Mesendoderm (in vitro differentiated cells): ENCODE measurements at regions not wholly inside any gene's neighbourhood (a gene's known extent, or its start where the extent isn't known, plus 50 kb on each side); places are given as distances from the start of the nearest gene placed in this dataset.

ENCODE experiments used
- DNase-seq: peaks from one replicate; pipeline ENCODE4 v3.0.0; 2013
- H2AK5ac ChIP-seq: 2 replicates; pipeline ENCODE4 v1.6.1; 2013; ENCODE audit warnings: low read length, inconsistent platforms
- H2BK120ac ChIP-seq: 2 replicates; pipeline ENCODE4 v1.6.1; 2013; ENCODE audit warnings: low read depth, mild to moderate bottlenecking, low read length, moderate library complexity, mixed read lengths
- H2BK15ac ChIP-seq: replicated peaks from 2 replicates; pipeline ENCODE4 v1.6.1; 2013; ENCODE audit warnings: low read depth, mild to moderate bottlenecking, moderate library complexity
- H2BK5ac ChIP-seq: 2 replicates; pipeline ENCODE4 v1.6.1; 2013; ENCODE audit warnings: low read length, inconsistent platforms
- H3K18ac ChIP-seq: 2 replicates; pipeline ENCODE4 v1.6.1; 2013; ENCODE audit warnings: mild to moderate bottlenecking, low read length, mixed read lengths
- H3K23ac ChIP-seq: one replicate; pipeline ENCODE4 v1.6.1; 2013; ENCODE audit warnings: low read length
- H3K27ac ChIP-seq: 2 replicates; pipeline ENCODE4 v1.5.1; 2013; ENCODE audit warnings: low read depth, mild to moderate bottlenecking, inconsistent platforms, low read length, moderate library complexity
- H3K27me3 ChIP-seq: 2 replicates; pipeline ENCODE4 v1.6.1; 2013; ENCODE audit warnings: low read length, control low read depth, mild to moderate bottlenecking, inconsistent platforms; ENCODE audit not compliant: insufficient read depth, poor library complexity
- H3K36me3 ChIP-seq: 2 replicates; pipeline ENCODE4 v1.6.1; 2013; ENCODE audit warnings: low read length, inconsistent platforms; ENCODE audit not compliant: control insufficient read depth, insufficient read depth
- H3K4ac ChIP-seq: one replicate; pipeline ENCODE4 v1.6.1; 2013; ENCODE audit warnings: low read depth, mild to moderate bottlenecking, low read length, moderate library complexity
- H3K4me1 ChIP-seq: 2 replicates; pipeline ENCODE4 v1.6.1; 2013; ENCODE audit warnings: low read depth, low read length, inconsistent platforms; ENCODE audit not compliant: control insufficient read depth
- H3K4me2 ChIP-seq: 2 replicates; pipeline ENCODE4 v1.6.1; 2013; ENCODE audit warnings: low read length
- H3K4me3 ChIP-seq: 2 replicates; pipeline ENCODE4 v1.5.1; 2013; ENCODE audit warnings: mild to moderate bottlenecking, low read length
- H3K56ac ChIP-seq: one replicate; pipeline ENCODE4 v1.6.1; 2013; ENCODE audit warnings: low read length
- H3K79me1 ChIP-seq: 2 replicates; pipeline ENCODE4 v1.6.1; 2013; ENCODE audit warnings: low read length, inconsistent platforms
- H3K79me2 ChIP-seq: 2 replicates; pipeline ENCODE4 v1.6.1; 2013; ENCODE audit warnings: mild to moderate bottlenecking, low read length; ENCODE audit not compliant: control insufficient read depth, insufficient read depth
- H3K9ac ChIP-seq: 2 replicates; pipeline ENCODE4 v1.6.1; 2013; ENCODE audit warnings: low read length, inconsistent platforms
- H4K5ac ChIP-seq: one replicate; pipeline ENCODE4 v1.6.1; 2013; ENCODE audit warnings: low read length
- H4K8ac ChIP-seq: one replicate; pipeline ENCODE4 v1.6.1; 2013; ENCODE audit warnings: low read depth, mild to moderate bottlenecking, control low read depth, low read length, moderate library complexity
- WGBS: extraction: QIAGEN DNeasy Blood & Tissue Kit; methylation state at CpG from one replicate; pipeline ENCODE4 v1.1.7; 2013; ENCODE audit warnings: low lambda C conversion rate, missing lambda C conversion rate; ENCODE audit not compliant: insufficient coverage; ENCODE audit errors: extremely low coverage; 5-methylcytosine and 5-hydroxymethylcytosine counted together

DNA sequence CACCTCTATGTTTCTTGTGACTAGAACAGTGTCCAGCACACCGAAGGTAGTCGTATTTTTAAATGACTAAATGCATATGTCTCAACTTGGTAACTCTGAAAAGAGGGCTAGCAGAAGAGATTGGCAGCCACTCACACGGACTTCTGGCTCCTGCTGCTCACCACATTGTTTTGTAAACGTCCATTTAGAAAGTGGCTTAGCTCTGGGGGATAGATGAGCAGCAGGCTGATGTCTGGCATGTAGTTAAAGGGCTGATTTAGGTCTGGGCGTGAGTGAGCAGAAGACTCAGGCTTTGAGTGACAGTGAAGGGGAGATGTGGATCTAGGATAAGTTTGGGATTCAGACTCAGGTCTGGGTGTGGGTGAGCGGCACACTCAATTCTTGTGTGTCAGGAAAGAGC, 372.9 kb upstream of the HS6ST1 start:
- no peak overlapping the region for H4K5ac ChIP-seq
- H2BK15ac ChIP-seq: no peak overlapping the region
- no peak overlapping the region for H3K27ac ChIP-seq
- H2AK5ac ChIP-seq: no peak overlapping the region
- H3K23ac ChIP-seq: no peak overlapping the region
- WGBS: no CpG with 5 or more reads among the region's 6 CpGs
- no peak overlapping the region for H2BK120ac ChIP-seq
- no peaks in the 10 kb centered on the region for H3K79me1 ChIP-seq
- H2BK5ac ChIP-seq: no peak overlapping the region
- H3K4me2 ChIP-seq: no peak overlapping the region
- no peak overlapping the region for H3K9ac ChIP-seq
- DNase-seq: no peak
- H3K36me3 ChIP-seq: no peaks in the 10 kb centered on the region
- no peak overlapping the region for H3K4ac ChIP-seq
- H3K27me3 ChIP-seq: no peaks in the 10 kb centered on the region
- H3K4me3 ChIP-seq: no peak overlapping the region
- no peak overlapping the region for H3K56ac ChIP-seq
- no peak overlapping the region for H4K8ac ChIP-seq
- no peaks in the 10 kb centered on the region for H3K79me2 ChIP-seq
- H3K18ac ChIP-seq: no peak overlapping the region
- no peaks in the 10 kb centered on the region for H3K4me1 ChIP-seq

DNA sequence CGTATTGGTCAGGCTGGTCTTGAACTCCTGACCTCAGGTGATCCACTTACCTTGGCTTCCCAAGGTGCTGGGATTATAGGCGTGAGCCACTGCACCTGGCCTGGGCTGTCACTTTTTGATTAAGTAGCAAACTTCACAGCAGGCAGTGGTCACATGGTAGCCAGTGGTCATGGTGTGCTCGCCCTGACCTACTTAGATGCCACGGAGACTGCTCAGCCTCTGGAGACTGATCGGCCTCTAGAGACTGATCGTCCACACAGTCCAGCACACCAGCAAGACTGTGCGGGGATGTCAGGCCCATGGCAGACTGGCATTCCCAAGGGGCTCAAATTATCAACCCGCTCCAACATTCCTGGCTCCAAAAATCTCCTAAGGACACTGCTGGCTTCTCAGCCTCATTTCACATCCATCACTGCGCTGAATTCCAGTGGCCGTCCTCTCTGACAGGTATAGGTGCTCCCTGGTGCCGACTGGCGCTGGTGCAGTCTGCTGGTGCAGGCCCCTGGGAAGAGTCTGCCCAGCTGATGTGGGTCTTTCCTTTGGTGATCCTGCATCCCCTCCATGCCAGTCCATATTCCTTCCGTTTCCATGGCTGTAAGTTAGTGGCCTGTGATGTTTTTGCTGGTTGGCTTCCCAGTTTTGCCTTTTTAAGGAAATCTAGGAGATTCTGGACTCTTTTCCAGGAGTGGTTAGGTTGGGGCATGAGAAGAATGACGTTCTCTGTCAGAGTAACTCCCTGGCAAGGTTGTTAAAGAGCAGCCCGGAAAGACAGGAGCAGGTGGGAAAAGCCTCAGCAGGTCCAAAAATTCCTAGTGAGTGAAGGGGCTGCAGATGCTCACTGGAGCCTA, 374.5 kb upstream of the HS6ST1 start:
- no peak overlapping the region for H3K4me3 ChIP-seq
- no peaks in the 10 kb centered on the region for H3K36me3 ChIP-seq
- no peak overlapping the region for H3K56ac ChIP-seq
- no peaks in the 10 kb centered on the region for H3K27me3 ChIP-seq
- H3K4ac ChIP-seq: no peak overlapping the region
- no peak overlapping the region for H4K8ac ChIP-seq
- no peaks in the 10 kb centered on the region for H3K4me1 ChIP-seq
- no peak overlapping the region for H2BK5ac ChIP-seq
- H2BK120ac ChIP-seq: no peak overlapping the region
- H3K27ac ChIP-seq: no peak overlapping the region
- H3K79me2 ChIP-seq: no peaks in the 10 kb centered on the region
- WGBS: no CpG with 5 or more reads among the region's 15 CpGs
- no peak overlapping the region for H2BK15ac ChIP-seq
- no peak overlapping the region for H3K9ac ChIP-seq
- H3K79me1 ChIP-seq: no peaks in the 10 kb centered on the region
- no peak overlapping the region for H4K5ac ChIP-seq
- no peak for DNase-seq
- no peak overlapping the region for H3K4me2 ChIP-seq
- no peak overlapping the region for H3K18ac ChIP-seq
- H3K23ac ChIP-seq: no peak overlapping the region
- H2AK5ac ChIP-seq: no peak overlapping the region

DNA sequence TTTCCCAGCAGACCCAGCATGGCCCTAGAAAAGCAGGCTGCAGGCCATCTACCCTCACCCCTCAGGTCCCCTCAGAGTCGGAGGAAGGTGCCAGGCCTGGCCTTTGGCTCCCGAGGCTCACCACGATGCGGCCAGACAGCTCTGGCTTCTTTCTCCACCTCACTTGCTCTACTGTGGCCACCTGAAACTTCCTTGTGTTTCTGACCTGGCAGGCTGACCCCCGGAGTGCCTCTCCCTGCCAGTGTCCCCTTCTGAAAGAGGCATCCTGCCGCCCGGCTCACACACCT, 375.0 kb upstream of the HS6ST1 start:
- WGBS: no CpG with 5 or more reads among the region's 7 CpGs
- Histone ChIP-seq H3K27me3 (no peaks in the 10 kb centered on the region), H4K5ac (no peak overlapping the region), H3K18ac (no peak overlapping the region), H3K79me1 (no peaks in the 10 kb centered on the region), H3K4me3 (no peak overlapping the region), H2BK15ac (no peak overlapping the region), H3K23ac (no peak overlapping the region), H2BK5ac (no peak overlapping the region), H3K56ac (no peak overlapping the region), H3K4ac (no peak overlapping the region), H3K79me2 (no peaks in the 10 kb centered on the region), H4K8ac (no peak overlapping the region), H2AK5ac (no peak overlapping the region), H3K36me3 (no peaks in the 10 kb centered on the region), H3K27ac (no peak overlapping the region), H3K4me2 (no peak overlapping the region), H3K9ac (no peak overlapping the region), H3K4me1 (no peaks in the 10 kb centered on the region), H2BK120ac (no peak overlapping the region)
- DNase-seq: no peak

DNA sequence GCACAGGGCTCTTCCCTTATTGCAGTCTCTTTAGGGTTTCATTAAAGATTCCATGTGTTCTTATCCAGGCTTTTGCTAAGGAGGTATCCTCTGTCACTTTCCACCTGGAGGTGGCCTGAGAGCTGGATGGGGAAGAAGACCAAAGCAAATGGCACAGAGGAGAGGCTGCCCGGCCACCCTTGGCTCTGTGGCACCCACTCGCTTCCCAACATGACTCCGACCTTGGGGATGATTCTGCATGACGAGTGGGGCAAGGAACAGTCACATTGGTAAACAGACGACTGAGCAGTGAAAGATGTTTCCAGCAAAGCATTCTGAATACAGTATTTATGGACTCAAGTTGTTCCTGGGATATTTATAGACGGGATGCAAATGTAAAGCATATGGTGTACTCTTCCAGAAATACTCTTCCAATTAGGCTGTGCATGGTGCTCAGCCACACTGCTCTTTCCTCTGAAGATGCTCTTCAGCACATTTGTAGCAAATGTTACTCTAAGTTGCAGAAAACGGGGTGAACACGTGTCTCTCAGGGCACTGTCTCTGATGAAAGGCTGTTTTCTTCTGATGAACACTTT, 377.1 kb upstream of the HS6ST1 start:
- Histone ChIP-seq H2BK15ac (no peak overlapping the region), H3K79me1 (no peaks in the 10 kb centered on the region), H3K4ac (no peak overlapping the region), H2BK120ac (no peak overlapping the region), H3K4me2 (no peak overlapping the region), H4K8ac (no peak overlapping the region), H2AK5ac (no peak overlapping the region), H3K36me3 (no peaks in the 10 kb centered on the region), H3K18ac (no peak overlapping the region), H3K79me2 (no peaks in the 10 kb centered on the region), H3K9ac (no peak overlapping the region), H3K27me3 (no peaks in the 10 kb centered on the region), H3K56ac (no peak overlapping the region), H4K5ac (no peak overlapping the region), H3K27ac (no peak overlapping the region), H3K23ac (no peak overlapping the region), H3K4me1 (no peaks in the 10 kb centered on the region), H3K4me3 (no peak overlapping the region), H2BK5ac (no peak overlapping the region)
- WGBS: no CpG with 5 or more reads among the region's 8 CpGs
- DNase-seq: no peak

DNA sequence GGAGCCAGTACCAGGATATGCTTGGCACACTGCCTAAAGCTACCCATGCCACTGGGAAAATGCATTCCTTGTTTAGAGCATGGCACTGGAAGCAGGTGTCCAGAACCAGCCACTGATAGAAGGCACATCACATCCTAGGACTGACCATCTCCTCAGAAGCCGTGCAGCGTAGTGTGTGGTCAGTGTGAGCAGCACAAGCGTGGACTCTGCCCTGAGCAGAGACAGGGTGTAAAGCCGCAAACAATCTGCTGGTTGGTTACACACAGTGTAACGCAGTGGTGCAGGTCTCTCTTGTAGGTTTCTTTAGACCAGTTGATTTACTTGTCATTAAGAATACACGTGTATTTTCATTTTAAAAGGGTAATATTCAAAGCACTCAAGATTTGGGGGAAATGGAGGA, 377.8 kb upstream of the HS6ST1 start:
- no peak overlapping the region for H3K56ac ChIP-seq
- no peak for DNase-seq
- H3K79me1 ChIP-seq: no peaks in the 10 kb centered on the region
- no peak overlapping the region for H3K23ac ChIP-seq
- H4K5ac ChIP-seq: no peak overlapping the region
- H2AK5ac ChIP-seq: no peak overlapping the region
- no peak overlapping the region for H2BK5ac ChIP-seq
- no peaks in the 10 kb centered on the region for H3K4me1 ChIP-seq
- whole genome bisulfite sequencing: no CpG with 5 or more reads among the region's 6 CpGs
- H3K27ac ChIP-seq: no peak overlapping the region
- no peak overlapping the region for H3K9ac ChIP-seq
- no peak overlapping the region for H3K4me3 ChIP-seq
- no peaks in the 10 kb centered on the region for H3K27me3 ChIP-seq
- H2BK15ac ChIP-seq: no peak overlapping the region
- no peak overlapping the region for H3K18ac ChIP-seq
- H4K8ac ChIP-seq: no peak overlapping the region
- H3K79me2 ChIP-seq: no peaks in the 10 kb centered on the region
- no peaks in the 10 kb centered on the region for H3K36me3 ChIP-seq
- no peak overlapping the region for H3K4ac ChIP-seq
- H2BK120ac ChIP-seq: no peak overlapping the region
- H3K4me2 ChIP-seq: no peak overlapping the region

DNA sequence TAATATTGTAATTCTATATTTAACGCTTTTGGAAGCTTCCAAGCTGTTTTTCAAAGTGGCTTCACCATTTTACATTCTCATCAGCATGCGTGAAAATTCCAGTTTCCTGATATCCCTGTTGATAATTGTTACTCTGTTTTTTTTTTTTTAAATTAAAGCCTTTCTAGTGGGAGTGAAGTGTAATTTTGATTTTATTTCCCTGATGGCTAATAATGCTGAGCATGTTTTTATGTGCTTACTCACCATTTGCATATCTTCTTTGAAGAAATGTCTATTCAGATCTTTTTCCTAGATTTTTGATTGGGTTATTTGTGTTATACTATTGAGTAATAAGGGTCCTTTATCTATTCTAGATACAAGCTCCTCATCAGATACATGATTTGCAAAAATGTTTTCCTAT, 382.8 kb upstream of the HS6ST1 start:
- Histone ChIP-seq H3K9ac (no peak overlapping the region), H2AK5ac (no peak overlapping the region), H3K79me2 (no peaks in the 10 kb centered on the region), H3K27me3 (no peaks in the 10 kb centered on the region), H3K18ac (no peak overlapping the region), H3K27ac (no peak overlapping the region), H3K4me1 (no peaks in the 10 kb centered on the region), H4K8ac (no peak overlapping the region), H3K23ac (no peak overlapping the region), H2BK120ac (no peak overlapping the region), H3K4me3 (no peak overlapping the region), H2BK5ac (no peak overlapping the region), H3K36me3 (no peaks in the 10 kb centered on the region), H3K79me1 (no peaks in the 10 kb centered on the region), H2BK15ac (no peak overlapping the region), H4K5ac (no peak overlapping the region), H3K4ac (no peak overlapping the region), H3K56ac (no peak overlapping the region), H3K4me2 (no peak overlapping the region)
- WGBS: no CpG with 5 or more reads among the region's 2 CpGs
- no peak for DNase-seq
